ENCODE measurements at regions not wholly inside any gene's neighbourhood (a gene's known extent, or its start where the extent isn't known, plus 50 kb on each side); places are given as distances from the start of the nearest gene placed in this dataset.

DNA sequence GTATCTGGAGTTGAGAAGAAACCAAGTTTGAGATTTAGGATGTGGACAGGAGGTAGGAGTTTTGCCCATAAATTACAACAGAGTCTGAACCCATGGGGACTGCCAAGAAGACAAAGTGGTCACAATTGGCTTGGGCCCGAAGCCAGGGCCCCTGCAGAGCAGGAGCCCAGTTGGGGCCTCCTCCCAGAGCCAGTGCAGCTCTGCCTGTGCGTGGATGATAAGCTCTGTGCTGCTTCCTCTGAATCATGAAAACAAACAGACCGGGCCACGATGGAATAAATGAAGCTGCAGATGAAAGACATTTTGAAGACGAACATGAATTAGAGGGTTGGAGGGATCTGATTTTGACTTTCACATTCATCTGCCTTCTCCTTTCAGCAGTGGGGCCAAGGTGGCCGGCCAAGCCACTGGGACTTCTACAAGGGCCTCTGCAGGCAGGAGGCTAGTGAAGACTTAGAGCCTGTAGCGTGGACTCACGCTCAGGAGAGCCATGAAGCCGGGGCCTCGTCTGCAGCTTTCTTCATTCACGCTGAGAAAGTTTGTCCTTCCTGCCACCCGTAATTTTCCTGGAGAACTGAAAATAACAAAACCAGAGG lies 156.8 kb upstream of the LYZL1 start:
- no peak for DNase-seq

- DNase-seq = no peak
Measured at GRCh38 chr10:29132551-29133111, 156.2 kb upstream of the LYZL1 start.

DNA sequence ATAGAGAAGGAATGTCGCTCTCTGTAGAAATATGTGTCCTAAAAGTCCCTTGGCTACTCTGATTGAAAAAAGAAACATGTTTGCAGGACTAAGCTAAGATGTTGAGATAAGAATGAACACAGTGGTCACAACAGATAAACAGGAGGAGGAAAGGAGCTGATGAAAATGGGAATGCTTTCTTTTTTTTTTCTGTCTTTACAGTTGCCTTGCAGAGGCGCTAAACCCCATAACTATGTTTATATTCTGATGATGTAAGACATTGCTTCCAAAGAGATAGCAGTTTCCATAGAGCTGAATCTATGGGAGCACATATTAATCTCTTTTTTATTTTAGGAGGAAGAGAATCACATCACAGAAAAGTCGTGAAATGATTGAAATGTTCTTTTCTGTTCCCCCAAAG lies 153.5 kb upstream of the LYZL1 start:
- no peak for DNase-seq

DNA sequence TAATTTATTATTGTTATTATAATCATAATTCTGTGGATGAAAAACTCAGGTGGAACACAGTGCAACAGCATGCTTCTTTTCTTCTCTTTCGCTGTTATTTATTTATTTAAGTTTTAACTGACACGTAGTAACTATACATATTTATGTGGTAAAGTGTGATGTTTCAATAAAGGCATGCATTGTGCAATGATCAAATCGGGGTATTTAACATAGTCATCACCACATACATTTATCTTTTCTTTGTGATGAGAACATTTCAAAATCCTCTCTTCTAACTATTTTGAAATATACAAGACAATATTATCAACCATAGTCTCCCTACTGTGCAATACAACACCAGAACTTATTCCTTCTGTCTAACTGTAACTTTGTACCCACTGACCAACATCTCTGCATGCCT lies 152.5 kb upstream of the LYZL1 start:
- no peak for DNase-seq

DNA sequence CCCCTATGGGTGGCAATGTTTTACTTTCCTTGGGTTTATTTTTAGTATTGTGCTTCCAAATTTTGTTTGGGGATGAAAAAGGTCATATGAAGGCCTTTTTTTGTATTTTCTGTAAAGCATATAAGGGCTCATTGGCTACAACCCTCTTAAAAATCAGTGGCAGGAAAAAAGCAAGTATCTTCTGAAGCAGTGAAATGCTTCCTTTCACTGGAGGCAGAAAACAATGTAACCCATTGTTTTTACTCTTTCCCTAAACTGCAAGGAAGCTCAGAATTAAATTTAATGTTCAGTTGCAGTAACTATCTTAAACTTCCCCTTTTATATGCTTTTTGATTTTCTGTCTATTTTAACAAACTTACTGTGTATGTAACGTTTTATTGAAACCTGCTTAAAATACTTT lies 148.7 kb upstream of the LYZL1 start:
- DNase-seq = no peak

DNA sequence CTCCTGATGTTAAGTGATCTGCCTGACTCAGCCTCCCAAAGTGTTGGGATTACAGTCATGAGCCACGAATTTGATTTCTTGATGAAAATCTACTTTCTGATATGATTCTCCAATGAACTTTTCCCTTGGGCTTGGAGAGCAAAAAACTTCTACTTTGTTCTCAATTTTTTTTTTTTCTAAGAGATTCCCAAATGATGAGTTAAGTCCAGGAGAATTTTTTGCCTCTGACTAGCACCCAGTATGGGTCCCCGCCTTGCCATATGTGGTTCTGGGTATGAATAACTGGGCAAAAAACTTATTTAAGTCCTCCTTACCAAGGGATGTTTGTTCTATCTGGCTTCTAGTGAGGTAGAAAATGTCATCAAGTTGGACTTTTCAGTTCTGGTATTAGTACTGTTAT lies 147.9 kb upstream of the LYZL1 start:
- DNase-seq = no peak

- no peak for DNase-seq
Measured at GRCh38 chr10:29141761-29142160, 147.1 kb upstream of the LYZL1 start.

DNA sequence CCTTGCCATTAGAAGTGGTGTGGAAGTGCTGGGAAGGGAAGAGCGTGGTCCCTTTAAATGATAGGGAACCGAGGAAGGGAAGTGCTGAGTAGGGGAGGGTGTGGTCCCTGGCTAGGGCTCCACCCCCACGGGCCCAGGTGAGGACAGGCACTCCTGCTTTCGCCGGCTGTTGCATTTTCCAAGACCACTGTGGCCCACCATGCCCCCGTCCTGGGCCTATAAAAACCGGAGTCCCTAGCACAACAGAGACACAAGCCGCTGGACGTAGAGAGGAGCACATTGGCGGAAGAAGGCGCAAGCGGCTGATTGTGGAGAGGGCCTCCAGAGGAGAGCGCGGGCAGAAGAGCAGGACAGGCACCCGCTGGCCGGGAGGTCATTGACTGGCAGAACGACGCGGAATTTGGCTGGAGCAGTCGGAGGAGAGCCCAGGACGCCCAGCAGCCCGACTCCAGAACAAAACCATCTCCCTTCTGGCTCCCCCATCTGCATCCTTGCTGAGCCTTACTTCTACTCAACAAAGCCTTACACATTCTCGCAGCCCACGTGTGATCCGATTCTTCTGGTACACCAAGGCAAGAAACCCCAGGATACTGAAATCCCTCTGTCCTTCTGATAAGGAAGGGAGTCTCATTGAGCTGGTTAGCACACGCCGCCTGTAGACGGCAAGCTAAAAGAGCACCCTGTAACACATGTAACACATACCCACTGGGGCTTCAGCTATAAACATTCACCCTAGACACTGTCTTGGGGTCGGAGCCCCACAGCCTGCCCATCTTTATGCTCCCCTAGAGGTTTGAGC lies 146.2 kb upstream of the LYZL1 start:
- DNase-seq = no peak

- no peak for DNase-seq
Measured at GRCh38 chr10:29144126-29144525, 144.7 kb upstream of the LYZL1 start.

- no peak for DNase-seq
Measured at GRCh38 chr10:29146311-29147100, 142.4 kb upstream of the LYZL1 start.

- no peak for DNase-seq
Measured at GRCh38 chr10:29150010-29150409, 138.9 kb upstream of the LYZL1 start.

DNA sequence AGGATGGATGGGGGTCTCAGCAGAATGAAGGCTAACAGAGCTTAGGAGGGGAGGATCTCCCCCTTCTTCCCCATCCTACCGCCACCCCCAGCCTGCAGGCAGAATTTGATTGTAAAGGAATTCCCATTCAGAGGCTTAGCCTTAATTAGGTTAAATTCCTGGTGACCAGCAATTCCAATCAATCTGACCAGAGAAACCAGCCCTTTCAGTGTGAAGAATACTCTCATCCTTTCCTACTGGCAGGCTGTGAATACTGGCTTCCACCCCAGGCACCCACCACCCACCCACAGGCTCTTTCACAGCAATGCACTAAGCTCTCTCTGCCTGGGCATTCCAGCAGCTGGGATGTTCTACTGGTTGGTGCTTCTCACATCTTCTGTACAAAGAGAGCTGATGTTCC lies 137.9 kb upstream of the LYZL1 start:
- DNase-seq = no peak

- DNase-seq = no peak
Measured at GRCh38 chr10:29157321-29157720, 131.5 kb upstream of the LYZL1 start.

GRCh38 chr10:29158066-29158465 lies 130.8 kb upstream of the LYZL1 start:
- DNase-seq = no peak

- no peak for DNase-seq
Measured at GRCh38 chr10:29160150-29160617, 128.7 kb upstream of the LYZL1 start.

DNA sequence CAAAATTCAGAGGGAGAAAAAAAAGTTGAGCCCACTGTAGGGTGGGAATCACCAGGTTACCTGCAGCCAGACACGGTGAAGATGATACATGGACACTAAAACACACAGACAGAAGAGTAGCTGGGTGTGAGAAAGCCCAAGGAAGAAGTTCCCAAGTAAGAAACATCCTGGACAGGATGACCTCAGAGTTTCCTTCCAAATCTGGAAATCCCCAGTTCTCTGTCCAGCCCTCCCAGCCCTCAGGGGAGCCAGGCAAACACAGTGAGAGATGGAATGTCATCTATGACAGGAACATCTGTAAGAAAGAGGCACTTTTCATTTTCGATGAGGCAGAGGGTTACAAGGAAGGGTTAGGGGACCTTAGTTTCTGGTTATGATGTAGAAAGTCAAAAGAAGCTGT lies 125.1 kb upstream of the LYZL1 start:
- DNase-seq = no peak

DNA sequence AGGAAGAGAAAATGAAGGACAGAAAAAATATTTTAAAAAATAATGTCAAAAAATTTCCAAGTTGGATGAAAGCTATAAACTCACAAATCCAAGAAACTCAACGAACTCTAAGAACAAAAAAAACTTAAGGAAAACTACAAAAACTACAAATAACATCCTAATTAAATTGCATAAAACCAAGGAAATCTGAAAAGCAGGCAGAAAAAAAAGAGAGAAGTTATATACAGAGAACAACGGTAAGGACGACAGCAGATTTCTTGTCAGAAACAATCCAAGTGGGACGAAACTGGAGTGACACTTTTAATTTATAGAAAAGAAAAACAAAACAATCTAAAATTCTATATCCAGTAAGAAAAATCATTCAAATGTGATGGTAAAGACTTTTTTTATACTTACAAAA lies 122.2 kb upstream of the LYZL1 start:
- no peak for DNase-seq

DNA sequence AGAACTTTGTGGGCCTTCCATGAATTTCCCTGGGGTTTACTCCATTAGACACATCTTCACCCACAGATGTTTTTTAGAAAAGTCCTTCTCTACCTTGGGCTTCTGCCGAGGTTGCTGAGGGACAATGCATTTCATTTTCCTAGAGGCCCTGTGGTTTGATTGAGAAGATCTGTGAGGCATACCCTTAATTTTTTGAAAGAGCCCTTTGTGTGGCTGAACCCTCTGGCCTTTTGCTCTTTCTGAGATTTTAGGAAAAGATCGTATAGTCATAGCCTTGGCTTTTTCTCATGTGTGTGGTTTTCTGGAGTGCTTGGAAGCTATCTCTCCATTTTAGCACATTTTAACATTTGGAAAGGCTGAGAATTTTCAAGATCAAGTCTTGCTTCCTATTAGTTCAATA lies 119.8 kb upstream of the LYZL1 start:
- DNase-seq = no peak

DNA sequence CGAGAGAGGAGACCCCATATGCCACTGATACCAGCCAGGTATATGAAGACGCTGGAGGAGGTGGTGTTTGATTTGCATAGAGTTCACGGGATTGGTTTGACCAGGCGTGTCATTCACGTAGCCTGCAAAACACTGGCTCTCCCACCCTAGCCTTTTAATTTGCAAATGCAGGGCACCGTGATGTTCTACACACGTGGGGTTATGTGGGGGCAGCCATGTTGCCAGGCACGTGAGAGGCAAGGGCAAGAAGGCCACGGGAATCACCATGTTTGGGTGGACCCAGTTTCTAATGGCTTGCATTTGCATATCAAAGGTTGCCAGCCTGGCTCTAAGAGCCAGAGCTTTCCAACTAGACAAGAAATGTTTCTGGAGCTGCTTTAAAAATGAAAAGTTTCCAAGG lies 117.2 kb upstream of the LYZL1 start:
- no peak for DNase-seq

DNA sequence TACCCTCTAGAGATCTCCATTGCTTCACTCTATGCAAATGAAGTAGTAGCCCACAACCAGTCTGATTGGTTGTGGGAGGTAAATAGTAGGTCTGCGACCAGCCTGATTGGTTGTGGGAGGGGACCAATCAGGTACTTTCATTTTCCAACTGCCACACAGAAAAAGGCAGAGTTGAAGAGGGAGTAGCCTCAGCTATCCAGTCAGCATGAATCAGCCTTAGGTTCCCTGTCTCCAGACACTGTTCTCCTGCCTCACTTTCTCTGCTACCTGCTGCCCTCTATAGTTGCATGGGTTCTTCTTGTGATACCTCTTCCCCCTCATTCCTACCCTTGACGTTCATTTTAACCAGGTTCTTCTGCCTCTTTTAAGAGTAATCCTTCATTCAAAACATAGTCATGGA lies 114.5 kb upstream of the LYZL1 start:
- no peak for DNase-seq

- no peak for DNase-seq
Measured at GRCh38 chr10:29176845-29177832, 111.7 kb upstream of the LYZL1 start.

DNA sequence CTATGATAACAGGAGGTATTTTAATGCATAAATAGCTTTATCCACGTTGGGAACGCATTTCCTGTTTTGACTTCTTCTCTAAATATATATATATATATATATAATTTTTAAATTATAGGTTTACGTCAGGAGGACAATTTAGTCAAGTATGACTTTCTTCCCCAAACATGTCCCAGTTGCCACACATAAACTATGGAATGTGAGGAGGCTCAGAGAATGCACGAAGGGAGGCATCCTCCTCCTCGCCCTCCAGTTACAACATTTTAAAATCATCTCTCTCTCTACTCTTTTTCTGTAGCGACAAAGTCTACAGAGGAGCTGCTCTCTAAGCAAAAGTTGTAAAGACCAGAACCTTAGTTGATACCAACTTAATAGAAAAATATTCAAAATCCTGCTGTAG lies 106.9 kb upstream of the LYZL1 start:
- no peak for DNase-seq

Measured in activated CD4-positive, alpha-beta T cell treated with anti-CD3 and anti-CD28 coated beads, Interleukin-2, amount 50 U/mL, for 4 hours (primary cell).